NCI-H2029 (cell line): ENCODE measurements at regions not wholly inside any gene's neighbourhood (a gene's known extent, or its start where the extent isn't known, plus 50 kb on each side); places are given as distances from the start of the nearest gene placed in this dataset.

Experiments used
- DNase-seq: peaks from one replicate; lab custom pipeline; 2025; lab: John Stamatoyannopoulos, UW

DNA sequence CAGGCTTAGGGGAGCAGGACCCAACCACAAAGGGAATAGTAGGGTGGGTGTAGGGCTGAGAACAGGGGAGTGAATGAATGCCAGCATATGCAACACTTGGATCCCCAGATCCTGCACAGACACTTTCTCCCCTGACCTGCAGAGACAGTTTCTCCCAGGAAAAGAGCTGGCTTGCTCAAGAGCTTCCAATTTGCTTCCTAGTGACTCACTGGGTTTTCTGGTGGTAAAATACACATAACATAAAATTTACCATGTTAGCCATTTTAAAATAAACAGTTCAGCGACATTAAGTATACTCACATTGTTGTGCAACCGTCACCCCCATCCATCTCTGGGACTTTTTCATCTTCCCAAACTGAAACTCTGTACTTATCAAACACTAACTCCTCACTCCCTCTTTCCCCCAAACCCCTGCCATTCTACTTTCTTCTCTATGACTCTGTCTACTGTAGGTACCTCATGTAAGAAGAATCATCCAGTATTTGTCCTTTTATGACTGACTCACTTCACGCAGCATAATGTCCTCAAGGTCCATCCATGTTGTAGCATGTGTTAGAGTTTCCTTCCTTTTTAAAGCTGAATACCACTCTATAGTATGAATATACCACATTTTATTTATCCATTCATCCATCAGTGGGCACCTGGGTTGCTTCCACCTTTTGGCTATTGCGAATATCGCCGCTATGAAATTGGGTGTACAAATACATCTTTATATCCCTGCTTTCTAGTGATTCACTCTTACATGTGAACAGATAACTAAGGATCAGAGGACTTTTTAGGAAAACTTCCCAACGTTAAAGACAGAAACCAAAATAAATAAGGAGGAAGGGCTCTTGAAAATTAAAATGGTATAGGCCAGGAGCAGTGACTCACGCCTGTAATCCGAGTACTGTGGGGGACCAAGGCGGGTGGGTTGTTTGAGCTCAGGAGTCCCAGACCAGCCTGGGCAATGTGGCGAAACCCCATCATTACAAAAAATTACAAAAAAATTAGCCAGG, 95.6 kb upstream of the TJP1 start:
- DNase-seq = no peak

DNA sequence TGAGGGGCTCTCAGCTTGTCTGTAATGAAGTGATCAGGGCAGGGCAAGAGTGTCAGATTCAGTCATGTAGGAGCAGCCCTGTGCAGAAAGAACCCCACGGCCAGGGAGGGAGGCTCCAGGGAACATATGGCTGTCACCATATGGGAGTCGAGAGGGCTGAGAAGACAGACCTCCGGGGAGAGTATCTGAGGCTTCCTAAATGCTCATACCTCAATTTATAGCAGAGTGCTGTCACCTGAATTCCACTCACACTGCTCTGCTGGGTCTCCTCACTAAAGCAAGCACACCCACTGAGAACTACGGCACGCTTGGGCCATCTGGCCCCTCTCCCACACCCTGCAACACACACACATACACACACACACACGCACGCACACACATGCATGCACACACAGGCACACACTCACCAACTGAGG, 92.3 kb upstream of the TJP1 start:
- no peak for DNase-seq

DNA sequence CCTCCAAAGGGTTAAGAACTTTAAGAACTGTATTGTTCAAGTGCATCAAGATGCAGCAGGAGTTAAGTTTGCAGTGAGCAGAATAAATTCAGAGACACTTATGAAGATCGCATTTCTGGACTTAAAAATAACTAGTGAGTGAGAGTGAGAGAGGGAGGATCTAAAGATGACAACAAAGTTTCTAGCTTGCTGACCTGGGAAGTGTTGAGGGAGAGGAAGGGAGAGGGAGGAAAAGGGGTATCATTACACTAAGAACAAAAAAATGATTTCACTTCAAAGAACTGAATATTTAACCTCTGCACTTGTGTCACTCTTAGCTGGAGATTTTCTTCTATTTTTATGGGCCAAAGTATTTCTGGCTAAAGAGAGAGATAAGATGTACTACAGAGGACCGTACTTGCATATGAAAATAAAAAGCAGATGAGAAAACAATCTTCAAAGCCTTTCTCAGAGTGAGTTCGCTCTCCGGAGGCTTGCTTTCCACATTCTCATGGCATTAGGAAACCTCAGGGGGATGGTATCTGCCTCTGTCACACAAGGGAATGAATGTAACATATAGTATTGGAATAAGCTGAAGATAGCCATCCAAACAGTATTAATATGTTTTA, 91.4 kb upstream of the TJP1 start:
- no peak for DNase-seq

DNA sequence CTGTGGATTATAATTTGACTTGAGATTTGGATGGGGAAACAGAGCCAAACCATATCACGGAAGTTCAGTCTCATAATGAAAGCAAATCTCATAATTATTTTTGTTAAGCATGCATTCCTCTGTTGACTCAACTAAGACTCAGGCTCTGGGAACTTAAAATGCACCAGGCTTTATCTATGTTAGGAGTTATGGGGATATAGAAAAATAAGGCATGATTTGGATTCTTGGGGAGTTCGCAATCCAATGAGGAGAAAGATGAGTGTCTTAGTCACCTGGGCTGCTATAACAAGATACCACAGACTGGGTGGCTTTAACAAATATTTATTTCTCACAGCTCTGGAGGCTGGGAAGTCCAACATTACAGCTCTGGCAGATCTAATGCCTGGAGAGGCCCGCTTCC, 89.4 kb upstream of the TJP1 start:
- DNase-seq = no peak

DNA sequence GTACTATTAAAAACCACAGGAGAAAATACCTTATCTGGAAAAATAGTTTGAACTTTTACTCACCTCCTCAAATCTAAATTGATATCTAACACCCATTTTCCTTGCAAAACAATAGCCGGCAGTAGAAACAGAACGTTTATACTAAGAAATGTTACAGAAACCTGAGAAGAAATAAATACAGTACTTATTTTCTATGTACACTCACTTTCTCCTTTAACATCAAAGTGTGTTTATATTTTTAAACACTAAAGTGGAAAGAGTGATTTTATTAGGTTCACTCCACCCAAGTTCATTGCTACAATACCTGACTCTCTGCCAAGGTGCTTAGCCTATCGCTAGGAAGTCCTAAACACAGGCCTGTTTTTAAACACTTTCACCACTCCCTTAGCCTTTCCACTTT, 87.8 kb upstream of the TJP1 start:
- no peak for DNase-seq

DNA sequence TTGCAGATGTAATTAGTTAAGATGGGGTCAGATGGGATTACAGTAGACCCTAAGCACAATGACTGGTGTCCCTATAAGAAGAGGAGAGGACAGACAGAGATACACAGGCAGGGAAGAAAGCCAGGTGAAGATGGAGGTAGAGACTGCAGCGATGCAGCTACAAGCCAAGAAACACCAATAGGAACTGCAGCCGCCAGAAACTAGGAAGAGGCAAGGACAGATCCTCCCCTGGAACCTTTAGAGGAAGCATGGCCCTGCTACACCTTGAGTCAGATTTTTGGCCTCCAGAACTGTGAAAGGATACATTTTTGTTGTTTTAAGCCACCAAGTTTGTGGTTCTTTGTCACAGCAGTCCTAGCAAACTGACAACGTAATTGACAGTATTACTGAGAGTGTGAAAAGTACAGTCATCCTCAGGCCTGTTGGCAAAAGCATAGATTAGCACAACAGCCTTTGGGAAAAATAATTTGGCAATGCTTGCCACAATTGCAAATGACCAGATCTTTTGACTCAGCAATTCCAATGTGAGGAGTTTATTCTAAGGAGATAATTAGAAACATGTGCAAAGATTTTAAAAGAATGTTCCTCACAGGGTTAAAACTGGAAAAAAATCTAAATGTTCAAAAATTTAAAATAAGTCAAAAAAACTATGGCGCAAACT, 82.6 kb upstream of the TJP1 start:
- DNase-seq = no peak

DNA sequence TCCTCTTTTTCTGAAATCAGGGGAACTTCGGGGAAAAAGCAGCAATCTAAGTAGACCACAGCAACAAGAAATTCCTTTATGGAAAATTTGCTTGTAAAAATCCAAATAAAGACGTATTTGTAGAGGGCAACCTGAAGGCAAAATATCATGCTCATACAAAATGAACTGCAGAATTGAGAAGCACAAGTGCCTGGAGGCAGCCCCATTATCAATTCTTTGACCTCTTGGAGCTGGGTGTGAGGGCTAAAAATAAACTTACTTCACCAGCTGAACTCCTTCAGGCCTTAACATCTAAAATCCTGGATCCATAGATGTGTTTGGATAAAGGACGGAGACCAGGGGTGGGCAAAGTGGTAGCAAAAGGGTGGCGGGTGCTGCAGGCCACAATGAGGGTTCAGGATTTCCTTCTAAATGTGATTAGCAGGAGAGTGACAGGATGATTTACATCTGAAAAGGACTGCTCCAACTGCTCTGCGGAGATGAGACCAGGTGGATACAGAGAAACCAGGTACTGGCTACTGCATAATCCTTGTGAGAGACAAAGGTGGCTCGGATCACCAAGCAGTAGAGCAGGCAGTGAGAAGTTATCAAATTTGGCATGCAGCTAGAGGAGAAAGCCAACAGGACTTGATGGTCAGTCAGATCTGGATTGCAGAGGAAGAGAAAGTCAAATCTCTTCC, 81.7 kb upstream of the TJP1 start:
- DNase-seq = no peak

DNA sequence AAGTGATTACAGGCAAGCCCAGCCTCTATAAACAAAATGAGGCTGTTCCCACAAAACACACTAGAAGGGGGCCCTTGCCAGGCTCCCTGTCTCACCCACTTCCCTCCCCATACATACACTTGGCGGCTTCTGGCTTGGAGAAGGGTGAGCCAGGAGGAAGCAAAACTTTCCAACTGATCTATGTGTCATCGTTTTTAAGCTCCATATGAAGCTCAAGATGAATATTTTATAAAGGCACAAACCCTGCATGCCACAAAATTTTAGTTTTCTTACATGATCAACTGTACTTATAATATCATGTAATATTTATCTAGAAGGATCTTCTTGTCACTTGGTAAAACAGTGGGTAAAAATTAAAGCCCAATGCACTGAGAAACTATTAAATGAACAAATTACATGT, 80.8 kb upstream of the TJP1 start:
- no peak for DNase-seq

DNA sequence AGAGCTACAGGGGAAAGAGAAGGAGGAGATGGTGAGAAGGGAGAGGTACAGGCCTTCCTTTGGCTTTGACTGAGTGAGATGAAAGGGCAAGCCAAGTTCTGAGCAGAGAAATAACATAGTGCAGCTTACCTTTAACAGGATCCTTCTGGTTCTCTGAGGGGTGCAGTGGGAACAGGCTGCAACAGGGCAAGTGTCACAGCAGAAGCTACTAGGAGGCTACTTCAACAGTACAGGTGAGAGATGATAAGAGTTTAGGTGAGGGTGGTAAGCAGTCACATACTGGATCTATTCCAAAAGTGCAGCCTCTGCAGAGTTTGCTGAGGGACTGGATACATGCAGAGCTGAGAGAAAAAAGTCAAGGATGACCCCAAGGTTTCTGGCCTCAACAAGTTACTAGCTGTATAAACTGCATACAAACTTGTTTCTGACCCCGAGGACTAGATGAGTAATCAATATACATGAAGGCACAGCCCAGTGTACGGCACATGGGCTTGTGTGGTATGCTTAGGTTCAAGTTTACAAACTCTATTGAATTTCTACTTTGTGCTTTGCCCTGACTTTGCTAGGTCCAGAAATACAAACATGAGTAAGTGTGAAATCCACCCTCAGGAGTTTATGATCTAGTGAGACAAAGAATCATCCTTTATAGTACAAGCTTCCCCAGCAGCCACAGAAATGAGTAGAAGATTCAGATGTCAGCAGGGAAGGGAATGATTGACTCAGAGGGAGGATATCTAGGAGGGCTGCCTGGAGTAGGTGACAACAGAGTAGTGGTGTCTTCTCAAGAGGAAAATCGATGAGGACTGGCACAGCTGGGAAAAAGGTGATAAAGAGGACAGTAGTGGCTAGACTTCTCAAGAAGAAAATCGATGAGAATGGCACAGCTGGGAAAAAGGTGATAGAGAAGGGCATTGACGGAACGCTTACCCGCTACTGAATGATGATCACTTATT, 78.2 kb upstream of the TJP1 start:
- no peak for DNase-seq

DNA sequence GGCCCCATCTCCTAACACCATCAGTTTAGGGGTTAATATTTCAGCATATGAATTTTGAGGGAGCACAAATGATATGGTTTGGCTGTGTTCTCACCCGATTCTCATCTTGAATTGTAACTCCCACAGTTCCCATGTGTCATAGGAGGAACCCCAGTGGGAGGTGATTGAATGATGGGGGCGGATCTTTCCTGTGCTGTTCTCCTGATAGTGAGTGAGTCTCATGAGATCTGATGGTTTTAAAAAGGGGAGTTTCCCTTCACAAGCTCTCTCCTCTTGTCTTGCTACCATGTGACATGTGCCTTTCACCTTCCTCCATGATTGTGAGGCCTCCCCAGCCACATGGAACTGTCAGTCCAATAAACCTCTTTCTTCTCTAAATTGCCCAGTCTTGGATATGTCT, 73.8 kb upstream of the TJP1 start:
- DNase-seq = no peak

DNA sequence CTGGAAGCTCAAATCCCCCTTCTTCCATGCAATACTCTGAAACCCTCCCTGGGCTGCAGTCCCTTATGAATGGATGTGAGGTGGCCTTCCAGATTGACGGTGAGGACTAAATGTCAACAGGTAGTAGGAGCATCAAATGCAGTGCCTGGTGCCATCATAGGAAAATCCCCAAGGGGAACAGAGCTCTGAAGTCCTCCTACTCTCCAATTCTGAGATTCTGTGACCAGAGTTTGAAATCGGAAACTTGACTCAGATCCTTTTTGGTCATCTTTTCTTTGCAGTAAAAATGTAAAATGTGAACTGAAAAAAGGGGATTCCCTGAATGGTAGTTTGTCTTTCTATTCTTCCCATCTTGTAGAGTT, 68.8 kb upstream of the TJP1 start:
- DNase-seq = no peak

DNA sequence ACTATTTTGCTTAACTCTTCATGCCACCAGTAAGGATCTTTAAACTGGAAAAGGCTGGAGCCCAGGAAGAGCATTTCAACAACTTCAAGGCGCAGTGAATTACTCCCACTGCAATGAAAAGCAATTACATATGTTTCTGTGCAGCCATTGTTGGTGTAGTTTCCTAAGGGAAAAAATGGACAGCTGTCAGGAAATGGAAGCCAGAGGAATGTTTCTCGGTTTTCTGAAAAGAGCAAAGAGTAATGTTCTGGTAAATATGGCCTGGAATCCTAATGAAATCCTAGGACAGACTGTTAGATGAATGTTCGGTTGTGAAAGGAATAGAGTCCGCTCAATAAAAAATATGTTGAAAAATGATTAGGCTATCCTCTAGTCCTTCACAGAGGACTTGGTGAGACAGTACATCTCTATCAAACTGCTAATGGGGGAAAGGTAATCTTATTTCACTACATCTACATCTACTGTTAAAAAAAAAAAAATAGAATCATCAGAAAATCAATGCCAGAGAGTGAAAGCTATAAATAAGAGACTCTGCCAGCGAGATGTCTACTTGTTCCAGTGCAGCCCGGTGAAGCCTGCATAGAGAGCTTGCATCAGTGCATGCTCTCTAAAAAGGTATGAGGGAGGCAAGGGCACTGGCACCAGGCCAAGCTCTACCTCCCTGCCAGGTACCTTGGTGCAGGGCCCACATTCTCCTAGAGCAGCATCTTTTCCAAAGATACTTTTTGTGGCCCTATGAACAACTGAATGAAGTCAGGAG, 68.2 kb upstream of the TJP1 start:
- DNase-seq = no peak

DNA sequence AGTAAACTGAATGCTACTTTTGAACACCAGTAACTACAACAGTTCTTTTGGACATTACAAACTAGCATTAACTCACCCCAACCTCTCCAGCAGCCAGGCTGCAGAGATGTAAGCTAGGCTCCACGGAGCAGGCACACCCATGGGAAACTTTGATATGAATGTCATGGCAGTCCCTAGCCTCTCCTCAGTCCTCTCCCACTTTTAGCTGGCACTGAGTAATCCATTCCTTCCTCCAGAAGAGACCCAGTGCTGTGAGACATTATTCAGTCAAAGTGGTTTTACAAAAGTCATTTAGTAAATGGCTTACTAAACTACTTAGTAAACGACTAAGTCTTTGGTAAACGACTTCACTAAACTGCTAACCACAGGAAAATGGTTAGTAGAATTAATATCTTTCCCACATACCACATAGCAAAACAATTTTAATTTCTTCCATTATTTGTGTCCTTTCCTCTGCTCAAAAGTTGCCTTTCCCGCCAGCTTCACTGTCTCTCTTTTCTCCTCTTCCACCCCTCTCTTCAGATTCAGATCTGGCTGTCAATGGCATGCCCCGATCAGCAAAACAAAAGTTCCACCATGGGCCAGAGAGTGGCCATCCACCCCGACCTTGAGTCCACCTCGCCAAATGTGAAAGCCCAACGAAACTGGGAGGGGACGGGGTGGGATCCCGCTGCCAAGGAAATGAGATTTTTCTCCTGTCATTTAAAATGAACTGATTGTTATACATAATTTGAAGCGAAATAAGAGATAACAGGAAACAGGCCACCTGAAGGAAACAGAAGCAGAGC, 67.5 kb upstream of the TJP1 start:
- DNase-seq = no peak

DNA sequence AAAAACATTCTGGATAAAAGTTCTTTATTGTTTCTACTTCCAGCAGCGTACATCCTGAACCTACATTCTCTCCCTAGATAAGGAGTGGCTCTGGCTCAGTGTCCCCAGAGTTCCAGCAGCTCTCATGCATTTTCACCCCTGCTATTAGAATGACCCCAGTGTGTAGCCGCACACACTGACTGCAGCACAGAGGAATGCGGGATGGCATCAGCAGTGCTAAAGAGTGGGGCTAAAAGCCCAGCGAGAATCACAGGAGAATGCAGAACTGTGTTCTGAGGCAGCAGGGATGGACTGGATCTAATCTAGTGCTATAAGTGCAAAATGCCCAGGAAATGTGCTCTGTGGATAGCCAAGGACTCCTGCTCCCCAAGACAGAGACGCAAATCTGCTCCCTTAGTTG, 66.4 kb upstream of the TJP1 start:
- DNase-seq = no peak

DNA sequence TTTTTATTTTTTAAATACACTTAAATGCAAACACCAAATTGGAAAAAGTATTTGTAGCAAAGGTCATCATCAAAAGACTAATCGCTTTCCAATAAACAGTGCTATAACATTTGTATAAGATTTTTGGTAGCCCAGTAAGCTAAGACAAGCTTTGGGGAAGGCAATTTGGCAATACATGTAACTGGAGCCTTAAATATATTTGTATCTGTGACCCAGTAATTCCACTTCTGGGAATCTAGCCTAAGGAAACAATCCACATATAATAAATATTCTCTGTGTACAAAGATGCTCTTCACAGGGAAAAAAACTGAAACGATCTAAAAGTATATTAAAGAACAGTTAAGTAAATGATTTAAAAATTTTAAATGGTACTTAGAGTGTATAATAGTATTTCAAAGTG, 65.5 kb upstream of the TJP1 start:
- no peak for DNase-seq

DNA sequence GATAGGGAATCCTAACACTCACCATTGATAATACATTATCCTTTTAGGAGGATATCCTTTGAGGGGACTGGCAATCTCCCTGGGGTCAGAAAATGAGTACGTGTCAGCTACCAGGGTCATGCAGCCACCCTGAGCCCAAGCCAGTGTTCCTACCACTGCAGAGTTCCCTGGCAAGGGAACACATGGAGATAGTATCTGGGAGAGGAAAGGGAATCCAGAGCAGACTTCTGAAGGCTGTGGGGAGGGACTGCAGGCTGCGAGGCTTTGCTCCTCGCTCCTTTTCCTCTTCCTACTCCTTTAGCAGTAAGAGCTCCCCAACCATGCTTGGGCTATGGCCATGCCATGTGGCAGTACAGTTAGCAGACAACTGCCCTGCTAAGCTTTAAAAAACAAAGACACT, 62.9 kb upstream of the TJP1 start:
- DNase-seq = no peak

DNA sequence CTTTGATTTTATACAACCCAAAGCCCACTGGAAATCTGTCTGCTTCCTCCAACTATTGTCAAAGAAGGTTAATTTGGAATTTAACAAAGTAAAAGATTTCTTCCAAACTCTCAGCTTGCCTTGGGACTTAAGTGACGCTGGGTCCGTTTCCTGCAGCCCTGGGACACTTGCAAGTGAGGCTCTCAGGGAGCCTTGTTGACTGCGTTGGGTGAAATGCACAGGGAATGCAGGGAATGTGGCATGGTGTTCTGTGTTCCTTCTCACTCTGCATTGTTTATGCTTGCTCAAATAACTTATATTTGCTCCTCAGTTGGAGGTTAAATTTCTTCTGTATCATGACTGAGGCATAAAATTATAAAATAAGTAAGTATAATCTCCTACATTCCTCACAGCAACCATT, 60.9 kb upstream of the TJP1 start:
- no peak for DNase-seq

DNA sequence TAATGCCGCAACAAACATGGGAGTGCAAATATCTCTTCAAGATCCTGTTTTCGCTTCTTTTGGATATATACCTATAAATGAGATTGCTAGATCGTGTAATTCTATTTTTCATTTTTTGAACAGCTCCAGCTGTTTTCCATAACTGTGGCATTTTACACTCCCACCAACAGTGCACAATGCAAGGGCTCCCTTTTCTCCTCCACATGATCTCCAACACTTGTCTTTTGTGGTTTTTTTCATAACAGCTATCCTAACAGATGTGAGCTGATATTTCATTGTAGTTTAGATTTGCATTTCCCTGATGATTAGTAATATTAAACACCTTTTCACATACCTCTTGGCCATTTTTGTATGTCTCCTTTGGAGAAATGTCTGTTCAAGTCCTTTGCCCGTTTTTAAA, 58.6 kb upstream of the TJP1 start:
- no peak for DNase-seq

DNA sequence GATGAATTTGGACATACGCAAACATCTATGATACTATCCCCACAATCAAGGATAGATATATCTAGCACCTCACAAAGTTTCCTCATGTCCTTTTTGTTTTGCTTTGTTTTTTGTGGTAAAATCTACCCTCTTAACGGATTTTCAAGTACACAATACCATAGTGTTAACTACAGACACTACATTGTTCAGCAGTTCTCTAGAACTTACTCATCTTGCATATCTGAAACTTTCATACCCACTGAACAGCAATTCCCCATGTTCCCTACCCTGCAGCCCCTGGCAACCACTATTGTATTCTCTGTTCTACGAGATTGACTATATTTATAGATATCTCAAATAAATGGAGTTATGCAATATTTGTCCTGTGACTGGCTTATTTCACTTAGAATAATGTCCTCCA, 58.1 kb upstream of the TJP1 start:
- no peak for DNase-seq

DNA sequence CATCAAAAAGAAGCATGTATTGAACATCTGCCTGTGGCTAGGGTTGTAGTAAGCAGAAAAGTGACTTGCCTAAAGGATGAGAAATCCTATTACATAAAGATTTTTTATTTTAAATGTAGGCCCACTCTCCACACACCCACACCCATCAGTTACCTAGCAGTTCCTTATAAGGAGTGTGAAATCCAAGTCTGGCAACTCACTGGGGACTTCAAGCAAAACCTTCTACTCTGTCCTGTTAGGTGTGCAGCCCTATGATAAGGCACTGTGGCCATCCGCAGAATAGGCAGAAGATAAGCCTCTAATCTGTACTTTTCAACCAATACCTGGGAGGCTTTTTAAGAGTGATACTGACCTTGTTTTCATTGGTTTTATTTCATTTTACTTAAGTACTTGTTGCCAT, 52.7 kb upstream of the TJP1 start:
- no peak for DNase-seq
